HG03469 (cell line): ENCODE measurements at regions not wholly inside any gene's neighbourhood (a gene's known extent, or its start where the extent isn't known, plus 50 kb on each side); places are given as distances from the start of the nearest gene placed in this dataset.

ENCODE experiments used
- ATAC-seq: cut with Tn5 transposase; IDR thresholded peaks from one replicate; pipeline ENCODE4 v1.9.1; 2021; ENCODE audit warnings: mild to moderate bottlenecking, moderate library complexity, moderate number of reproducible peaks; ENCODE audit not compliant: unreplicated experiment

DNA sequence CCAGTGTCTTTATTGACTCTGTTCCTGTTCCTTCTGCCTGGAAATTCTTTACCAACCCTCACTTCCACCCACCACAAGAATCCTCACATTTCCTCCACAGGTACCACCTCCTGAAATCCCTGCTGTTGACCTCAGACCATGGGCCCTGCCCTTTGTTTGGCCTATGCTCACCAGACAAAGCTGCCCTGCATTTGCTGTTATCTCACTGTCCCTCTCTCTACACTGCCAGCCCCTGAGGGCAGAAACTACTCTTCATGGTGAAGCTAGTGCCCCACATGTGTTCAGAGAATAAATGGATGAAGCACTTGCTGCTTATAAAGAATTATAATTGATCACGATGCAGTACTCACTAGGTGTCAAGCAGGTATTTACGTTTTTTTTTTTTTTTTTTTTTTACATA is 608.4 kb downstream of the TSN start:
- no peak for ATAC-seq

DNA sequence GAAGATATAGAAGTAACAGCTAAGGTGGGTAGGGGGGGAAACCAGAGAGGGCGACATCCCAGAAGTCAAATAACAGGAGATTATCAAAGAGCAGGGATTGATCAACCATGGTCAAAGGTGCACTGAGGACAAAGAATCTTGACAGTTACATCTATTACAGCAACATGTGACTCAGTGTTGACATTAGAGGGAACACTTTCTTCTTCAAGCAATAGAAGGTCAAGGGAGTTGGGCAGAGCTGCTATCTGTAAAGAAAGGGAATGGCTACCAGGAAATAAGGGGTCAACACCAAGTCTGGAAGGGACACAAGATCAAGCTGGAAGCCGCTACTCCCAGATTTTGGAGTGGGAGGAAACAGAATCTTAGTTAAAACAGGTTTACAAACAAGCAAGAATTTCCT is 611.0 kb downstream of the TSN start:
- no peak for ATAC-seq

DNA sequence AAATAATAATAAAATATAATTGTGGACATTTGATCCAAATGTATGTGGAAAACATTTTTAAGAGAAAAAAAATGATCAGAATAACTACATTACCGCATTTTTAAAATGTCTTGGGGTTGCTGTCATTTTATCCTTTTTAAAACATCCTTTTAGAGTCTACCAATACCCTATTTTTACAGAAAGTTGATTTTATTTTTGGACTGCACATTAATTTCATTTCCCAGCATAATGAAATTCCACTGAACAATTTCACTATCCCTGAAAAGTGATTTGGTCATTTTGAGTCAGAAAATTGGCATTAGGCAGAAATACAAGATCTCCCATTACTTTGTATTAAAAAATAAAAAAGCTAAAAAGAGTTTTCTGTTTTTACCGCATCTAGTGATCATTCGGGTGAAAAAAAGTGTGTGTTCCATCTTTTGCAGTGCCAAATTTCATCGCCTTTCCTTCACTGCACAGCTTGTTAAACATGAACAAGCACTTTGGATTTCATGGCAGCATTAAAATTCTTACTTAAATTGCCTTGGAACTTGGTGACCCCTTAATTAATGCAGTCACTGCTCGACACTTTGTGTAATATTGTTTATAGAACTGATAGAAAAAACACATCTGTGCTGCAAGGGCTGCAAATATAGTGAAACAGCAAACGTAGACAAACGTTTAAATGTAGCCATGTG is 611.7 kb downstream of the TSN start:
- no peak for ATAC-seq

DNA sequence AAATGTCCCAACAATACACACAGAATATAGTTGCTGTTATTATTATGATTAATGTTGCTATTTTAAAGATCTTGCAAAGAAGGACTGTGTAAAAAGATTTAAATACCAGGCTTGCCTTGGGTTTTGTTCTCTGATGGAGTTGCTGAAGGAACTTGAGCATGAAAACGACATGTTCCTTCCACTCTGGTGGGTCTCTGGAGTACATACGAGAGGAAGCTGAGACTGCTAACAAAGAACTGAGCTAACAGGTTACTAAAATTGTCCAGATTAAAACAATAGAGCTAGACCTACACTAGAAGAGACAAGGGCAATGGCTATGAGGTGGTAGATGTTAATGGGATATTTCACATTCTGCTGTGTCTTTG is 612.2 kb downstream of the TSN start:
- no peak for ATAC-seq

DNA sequence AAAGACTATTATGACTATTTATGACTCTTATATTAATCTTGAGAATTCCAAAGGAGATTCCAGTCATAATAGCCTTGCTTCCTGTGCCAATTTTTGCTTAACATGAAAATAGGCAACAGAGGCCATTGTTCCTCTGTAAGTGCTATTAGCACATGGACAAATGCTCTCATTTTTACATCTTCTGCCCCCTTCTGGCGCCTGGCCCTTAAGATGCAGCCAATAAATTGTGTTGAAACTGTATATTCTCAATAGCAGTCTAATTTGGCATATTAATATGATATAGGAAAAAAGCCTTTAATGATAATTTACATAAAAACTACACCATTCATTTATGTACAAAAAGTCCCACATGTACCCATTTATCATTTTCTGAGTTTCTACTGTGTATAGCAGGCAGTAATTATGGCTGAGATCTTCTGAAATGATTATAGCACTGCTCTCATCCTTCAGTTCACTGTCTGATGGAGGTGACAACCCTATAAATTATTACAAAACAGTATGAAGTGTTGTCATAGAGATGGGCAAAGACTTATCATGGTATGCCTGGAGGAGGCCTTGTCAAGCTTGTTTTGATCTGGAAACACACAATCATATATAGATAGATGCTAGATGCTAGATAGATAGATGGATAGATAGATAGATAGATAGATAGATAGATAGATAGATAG is 613.3 kb downstream of the TSN start:
- ATAC-seq = no peak

DNA sequence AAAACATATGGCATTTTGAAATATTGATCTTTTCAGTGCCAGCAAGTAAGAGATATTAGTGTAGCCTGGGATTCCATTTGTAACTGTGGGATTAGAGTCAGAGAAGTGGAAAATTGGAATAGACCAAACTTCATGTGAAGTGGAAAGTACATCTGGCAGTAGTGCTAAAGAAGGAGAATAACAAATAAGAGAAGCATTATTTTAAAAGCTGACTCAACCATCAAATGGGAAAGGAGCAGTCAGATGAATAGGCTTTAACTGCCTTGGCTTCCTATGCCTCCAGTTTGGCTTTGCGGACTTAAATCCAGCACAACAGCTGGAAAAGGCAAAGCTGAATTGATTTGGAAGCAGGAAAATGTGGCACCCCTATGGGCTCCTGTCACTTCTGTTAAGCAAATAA is 623.1 kb downstream of the TSN start:
- no peak for ATAC-seq

DNA sequence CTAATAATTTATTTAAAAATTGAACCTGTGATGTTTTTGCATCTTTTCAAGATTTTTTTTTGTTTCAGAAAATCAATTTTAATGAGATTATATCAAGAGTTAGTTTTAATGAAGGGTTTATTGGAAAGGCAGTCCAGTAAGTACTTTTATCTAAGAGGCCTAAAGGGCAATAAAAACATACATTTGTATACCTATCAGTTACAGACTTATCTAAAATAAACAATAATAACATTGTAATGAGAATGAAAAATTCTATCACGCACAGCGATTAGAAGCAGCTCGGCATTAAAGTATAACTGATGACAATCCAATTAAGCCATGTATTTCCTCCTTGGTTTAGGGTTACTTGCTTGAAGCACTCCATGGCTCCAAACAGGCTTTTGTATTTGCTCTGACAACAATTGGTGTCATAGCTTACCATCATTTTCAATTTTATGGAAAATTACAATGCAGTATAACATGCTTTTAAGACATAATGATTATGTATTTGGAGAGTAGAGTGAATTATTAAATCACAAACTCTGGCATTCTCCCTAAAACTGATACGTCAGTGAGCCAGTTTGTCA is 629.4 kb downstream of the TSN start:
- ATAC-seq = no peak

DNA sequence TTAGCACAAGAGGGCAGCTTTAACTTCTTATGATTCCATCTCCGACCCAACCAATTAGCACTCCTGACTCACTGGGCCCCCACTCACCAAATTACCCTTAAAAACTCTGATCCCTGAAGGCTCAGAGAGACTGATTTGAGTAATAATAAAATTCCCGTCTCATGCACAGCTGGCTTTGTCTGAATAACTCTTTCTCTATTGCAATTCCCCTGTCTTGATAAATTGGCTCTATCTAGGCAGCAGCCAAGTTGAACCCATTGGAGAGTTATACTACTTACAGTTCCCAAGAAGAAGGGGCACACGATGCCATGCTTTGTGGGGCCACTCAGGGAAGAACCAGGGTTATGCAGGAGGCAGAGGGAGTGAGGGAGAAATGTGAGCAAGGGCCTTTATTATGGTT is 632.8 kb downstream of the TSN start:
- no peak for ATAC-seq

DNA sequence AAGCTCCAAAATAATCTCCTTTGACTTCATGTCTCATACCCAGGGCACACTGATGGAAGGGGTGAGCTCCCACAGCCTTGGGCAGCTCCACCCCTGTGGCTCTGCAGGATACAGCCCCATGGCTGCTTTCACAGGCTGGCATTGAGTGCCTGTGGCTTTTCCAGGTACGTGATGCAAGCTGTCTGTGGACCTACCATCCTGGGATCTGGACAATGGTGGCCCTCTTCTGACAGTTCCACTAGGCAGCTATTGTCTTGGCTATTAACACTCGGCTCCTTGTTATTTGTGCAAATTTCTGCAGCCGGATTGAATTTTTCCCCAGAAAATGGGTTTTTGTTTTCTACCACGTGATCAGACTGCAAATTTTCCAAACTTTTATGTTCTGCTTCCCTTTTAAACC is 634.2 kb downstream of the TSN start:
- ATAC-seq = no peak

DNA sequence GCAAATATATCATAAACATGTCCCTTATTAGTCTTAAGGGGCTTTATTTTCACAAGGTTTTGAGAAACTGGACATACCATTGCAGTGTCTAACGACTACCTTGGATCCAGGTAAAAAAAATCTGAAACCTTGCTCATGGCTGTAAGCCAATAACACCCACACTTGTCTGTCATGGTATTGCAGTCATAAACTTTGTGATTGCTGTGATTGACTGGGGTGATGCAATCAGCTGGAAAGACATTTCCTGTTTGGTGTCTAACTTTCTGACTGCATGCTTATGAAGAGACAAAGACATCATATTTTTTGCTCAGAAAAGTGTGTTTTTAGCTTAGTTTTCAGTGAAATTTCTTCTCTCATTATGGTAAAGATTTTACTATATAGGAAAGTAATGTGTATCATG is 635.0 kb downstream of the TSN start:
- ATAC-seq = no peak

DNA sequence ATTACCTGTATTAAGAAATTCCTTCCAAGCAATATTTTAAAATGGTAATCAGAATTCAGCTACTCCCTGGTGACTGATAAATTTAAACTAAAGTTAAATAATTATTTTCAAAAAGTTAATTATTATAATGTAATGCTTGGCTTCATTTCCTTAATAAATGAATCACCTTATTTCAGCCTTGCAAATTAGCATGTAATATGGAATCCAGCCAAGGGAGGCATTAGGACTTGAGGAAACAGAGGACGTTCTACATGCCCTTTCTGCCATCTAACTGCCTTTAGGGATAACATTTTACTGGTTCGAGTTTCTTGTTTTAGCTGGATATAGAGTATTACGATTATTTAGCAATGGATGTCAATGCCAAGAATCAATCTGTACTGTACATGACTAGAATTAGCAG is 636.3 kb downstream of the TSN start:
- ATAC-seq = no peak

DNA sequence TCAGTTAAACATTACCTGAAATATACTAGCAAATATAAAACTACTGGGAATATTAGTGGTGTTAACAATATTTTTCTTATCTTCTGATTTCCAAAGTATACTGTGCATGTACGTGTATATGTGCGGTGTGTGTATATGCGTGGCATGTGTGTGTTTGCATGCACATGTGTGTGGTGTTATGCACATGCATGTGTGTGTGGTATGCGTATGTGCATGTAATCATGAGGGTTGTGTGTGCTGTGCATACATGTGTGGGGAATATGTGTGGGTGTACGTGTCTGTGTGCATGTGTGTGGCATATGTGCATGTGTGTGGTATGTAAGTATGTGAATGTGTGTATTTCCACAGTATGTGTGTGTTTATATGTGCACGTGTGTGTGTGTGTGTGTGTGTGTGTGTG is 640.2 kb downstream of the TSN start:
- ATAC-seq = no peak

DNA sequence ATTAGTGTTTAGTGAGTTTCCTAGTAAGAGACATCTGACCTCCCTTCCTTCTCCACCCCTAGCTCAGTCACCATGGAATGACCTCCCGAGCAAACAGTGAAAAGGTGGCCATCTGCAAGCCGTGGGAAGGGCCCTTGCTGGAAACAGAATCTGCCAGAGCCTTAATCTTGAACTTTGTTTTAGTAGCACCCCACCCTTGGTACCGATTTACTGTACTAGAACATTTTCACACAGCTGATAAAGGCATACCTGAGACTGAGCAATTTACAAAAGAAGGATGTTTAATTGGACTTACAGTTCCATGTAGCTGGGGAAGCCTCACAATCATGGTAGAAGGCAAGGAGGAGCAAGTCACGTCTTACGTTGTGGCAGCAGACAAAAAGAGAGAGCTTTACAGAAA is 655.8 kb downstream of the TSN start:
- ATAC-seq = no peak

DNA sequence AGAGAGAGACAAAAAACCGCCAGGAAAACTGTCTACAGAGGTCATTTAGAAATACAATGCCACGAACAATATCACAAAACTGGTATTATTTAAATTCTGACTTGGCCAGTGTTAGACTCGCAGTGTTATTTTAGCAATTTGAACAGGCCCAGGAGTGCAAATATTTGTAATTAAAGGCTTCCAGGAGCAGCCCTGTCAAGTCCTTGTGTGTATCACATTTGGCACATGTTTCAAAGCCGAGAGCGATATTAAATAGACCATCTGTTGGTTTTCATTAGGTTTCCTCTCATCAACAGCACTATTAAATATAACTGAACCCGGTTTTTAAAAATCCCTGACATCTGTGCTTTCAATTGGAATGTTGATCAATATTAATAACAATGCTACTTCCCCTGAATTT is 656.9 kb downstream of the TSN start:
- no peak for ATAC-seq

DNA sequence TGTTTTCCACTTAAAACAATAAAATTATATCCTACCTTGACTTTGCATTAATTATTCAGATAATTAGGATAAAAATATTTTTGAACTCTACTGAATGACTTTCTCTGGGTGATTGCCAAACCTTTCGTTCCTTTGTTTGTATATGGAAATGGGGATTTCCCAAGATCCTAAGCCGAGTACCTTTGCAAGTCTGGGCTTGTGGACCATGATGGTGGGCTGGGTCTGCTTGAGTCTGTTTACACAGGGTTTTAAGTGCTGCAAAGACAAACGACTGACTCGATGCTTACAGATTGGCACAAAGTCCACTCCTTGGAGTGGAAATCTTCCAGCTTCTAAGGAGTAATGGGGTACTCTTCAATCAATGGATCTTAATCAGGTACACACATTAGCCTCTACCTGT is 659.5 kb downstream of the TSN start:
- ATAC-seq = no peak

DNA sequence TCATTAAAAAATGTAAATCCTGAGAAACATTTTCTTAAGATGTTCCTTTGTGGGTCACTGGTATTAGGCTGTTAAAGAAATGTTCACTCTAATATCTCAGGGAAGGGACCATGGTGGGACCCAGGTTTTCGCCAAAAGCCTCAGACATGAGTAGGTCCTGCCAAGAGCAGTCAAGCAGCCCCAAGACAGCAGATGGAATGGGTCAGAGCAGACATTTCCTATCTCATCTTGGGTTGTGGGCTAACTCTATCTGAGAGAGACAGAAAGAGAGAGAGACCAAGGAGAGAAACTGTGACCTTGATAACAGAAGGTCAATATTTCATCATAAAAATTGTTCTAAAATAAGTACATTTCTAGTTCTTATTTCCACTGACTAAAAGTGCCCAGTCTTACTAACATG is 661.7 kb downstream of the TSN start:
- no peak for ATAC-seq

DNA sequence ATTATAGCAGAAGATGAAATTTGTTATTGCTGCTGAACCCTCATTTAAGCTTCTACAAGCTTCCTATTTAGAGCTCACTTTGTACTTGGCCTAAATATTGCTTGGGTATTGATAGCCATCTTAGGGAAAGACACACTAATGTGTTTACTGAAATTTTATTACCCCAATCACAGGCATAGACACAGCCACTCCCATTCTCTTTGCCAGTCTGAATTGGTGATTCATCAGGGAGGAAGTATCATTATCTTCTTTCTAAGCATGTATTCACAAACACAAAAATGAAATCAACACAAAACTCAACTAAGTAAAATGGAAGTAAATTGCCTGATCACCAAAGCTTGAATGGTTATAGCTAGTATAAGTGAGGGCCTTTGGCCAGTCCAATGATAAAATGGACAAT is 666.3 kb downstream of the TSN start:
- ATAC-seq = no peak

DNA sequence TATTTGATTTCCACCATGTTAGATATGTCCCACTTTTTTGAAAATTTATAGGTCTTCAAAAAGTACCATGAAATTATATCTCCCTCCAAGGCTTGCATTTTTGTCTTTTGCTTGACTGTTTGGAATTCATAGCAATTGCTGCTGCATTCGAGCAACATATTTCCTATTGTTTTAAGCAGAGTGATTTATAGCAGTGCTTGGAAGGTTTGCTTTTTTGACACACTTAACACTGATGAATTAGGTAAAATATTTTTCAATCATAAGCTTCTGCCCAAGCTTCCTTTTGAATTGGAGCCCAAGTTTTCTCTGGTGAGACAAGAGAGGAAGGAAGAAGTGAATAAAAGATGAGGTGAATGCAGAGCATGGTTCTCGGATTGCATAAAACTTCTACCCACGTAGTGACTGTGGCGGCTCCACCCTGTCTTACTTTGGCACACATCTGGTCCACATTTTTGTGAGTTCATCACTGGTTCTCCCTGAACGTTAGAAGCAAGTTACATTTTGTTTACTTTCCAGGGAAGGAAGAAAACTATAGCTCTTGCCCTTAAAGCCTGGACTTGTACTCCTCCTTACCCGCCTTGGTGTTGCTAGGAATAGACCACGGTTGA is 667.0 kb downstream of the TSN start:
- no peak for ATAC-seq

DNA sequence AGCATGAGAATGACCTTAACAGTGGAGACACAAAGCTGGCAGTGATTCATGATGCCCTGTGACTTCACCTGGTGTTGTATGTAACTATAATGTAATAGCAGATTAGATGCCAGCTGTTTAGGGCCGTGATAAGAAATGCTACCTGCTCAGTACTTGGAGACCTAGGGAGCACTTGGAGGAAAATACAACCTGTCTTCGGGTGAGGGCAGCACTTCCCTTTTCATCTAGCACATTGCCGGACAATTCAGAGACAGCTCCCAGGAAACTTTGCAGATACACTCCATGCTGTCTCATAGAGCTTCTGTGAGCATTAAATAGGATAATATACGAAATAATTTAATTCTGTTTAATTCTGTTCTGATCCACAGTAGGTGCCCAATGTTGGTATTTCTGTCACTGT is 668.5 kb downstream of the TSN start:
- no peak for ATAC-seq

DNA sequence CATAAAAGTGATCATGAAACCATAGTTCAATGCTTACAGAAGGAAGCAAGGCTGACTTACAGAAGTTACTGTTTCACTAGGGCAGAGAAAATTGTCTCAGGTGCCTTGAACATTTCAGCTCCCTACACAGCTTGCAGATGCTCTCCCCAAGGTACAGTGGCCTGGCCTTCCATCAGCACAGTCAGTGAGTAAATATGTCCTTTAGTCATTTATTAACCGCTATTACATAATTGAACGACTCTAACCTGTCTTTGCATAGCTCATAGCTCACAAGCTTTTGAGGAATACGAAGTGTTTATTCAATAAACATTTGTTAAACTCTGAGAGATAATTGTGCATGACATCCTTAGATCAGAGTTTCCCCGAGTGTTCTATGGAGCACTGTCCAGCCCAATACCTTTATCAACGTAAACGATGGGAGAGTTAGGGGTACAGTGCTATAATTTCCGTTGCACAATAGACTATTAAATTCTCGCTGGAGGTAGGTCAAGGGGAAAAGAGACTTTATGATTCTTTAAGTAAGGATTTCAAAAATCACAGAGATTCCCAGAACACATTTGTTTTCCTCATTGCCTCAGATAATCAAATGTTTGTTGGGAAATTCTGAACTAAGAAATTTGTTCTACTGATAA is 677.8 kb downstream of the TSN start:
- ATAC-seq = no peak

DNA sequence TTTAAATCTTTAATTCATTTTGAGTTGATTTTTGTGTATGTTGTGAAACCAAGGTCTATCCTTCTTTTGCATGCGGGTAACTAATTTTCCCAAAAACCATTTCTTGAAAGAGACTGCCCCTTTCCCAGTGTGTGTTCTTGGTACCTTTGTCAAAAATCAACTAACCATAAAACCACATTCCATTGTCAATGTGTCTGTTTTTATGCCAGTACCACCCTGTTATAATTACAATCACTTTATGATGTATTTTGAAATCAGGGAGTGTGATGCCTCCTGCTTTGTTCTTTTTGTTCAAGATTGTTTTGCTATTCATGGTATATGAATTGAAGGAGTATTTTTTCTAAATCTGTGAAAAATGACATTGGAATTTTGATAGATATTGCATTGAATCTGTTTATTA is 689.6 kb downstream of the TSN start:
- ATAC-seq = no peak

DNA sequence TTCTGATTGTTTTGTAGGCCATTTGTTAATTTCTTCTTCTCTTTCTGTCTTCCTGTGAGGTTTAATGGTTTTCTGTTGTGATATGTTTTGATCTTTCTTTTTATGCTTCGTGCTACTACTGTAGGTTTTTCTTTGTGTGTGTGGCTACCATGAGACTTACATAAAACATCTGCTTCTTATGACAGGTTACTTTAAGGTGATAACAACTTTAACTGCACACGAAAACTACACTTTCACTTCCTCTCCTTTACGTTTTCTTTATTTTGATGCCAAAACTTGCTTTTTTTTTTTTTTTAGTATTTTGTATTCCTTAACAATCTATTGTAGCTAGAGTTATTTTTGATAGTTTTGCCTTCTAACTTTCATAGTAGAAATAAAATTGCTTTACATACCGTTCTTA is 691.3 kb downstream of the TSN start:
- ATAC-seq = no peak
